HG02885 (cell line): ENCODE measurements at regions not wholly inside any gene's neighbourhood (a gene's known extent, or its start where the extent isn't known, plus 50 kb on each side); places are given as distances from the start of the nearest gene placed in this dataset.
A peak's percentile ranks its signal among the peaks of the same experiment; 100 is the strongest.

ENCODE experiments used
- ATAC-seq: cut with Tn5 transposase; IDR thresholded peaks from one replicate; pipeline ENCODE4 v1.9.1; 2021; ENCODE audit warnings: mild to moderate bottlenecking; ENCODE audit not compliant: unreplicated experiment, poor library complexity

DNA sequence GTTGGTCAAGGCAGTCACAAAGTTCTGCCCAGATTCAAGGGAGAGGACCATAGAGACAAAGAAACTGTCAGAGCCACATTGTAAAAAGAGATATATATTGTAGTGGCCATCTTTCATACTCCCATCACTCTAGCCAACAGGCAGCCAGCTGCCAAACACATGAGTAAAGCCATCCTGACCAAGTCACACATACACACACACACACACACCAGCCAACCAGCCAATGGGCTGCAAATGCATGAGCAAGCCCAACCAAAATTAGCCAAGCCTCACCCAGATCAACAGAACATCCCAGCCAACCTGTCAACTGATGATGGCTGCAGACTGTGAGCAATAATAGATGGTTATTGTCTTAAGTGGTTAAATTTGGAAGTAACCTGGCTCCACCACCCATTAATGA, 120.7 kb downstream of the SEC16B start:
- no peak for ATAC-seq

DNA sequence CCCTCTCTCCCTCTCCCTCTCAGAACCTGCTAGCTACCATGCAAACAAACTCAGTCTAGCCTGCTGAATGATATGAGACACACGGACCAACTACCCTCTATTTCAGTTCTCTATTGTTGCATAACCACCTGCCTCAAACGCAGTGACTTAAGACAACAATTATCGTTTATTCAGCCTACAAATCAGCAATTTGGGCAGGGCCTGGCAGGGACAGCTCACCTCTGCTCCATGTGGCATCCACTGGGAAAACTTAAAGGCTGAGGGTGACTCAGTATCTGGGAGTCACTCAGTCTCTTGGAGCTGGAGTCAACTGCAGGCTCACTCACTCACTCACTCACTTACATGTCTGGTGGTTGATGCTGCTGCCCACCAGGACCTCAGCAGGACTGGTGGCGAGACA, 121.3 kb downstream of the SEC16B start:
- ATAC-seq = no peak

GRCh38 chr1:177847843-177848242, 122.0 kb downstream of the SEC16B start:
- no peak for ATAC-seq

DNA sequence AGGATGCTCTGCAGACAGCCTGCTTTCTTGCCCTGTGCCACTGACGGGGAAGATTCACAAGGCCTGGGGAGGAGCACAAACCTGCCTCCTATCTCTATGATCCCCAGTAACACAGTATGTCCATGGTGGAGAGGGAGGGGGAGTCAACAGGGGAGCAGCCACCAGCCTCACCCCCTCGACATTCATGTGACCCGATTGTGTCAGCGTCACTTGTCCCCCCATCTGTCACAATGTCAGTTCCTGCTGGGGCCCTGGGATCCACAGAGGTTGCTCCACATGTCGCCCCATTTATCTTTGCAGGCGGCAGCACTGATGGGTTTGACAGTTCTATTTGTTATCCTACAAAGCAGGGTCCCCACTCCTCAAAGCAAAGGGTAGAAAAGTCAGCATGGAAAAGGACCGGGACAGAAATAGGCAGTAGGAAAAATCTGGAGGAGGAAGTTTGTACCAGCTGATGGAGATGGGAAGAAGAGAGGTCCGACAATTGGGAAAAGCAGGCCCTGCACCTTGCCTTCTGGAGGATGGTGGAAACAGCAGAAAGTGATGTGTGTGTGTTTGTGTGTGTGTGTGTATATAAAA, 130.9 kb downstream of the SEC16B start:
- ATAC-seq = no peak

DNA sequence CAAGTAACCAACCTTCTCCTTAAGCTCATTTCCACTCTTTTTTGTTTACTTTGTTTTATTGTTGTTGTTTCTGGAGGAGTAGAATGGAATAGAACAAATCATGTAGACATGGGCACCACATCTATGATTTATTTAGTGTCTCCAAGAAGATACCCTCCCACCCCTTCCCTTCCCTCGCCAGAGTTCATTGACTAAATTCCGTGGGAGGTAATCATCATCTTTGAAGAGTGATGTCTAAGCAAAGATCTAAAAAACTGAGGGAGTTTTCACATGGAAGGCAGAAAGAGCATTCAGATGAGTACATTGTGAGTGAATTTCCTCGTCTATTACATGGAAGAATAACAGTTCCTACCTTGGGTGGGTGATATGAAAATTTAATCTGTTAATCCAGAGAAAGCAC, 136.2 kb downstream of the SEC16B start:
- no peak for ATAC-seq

DNA sequence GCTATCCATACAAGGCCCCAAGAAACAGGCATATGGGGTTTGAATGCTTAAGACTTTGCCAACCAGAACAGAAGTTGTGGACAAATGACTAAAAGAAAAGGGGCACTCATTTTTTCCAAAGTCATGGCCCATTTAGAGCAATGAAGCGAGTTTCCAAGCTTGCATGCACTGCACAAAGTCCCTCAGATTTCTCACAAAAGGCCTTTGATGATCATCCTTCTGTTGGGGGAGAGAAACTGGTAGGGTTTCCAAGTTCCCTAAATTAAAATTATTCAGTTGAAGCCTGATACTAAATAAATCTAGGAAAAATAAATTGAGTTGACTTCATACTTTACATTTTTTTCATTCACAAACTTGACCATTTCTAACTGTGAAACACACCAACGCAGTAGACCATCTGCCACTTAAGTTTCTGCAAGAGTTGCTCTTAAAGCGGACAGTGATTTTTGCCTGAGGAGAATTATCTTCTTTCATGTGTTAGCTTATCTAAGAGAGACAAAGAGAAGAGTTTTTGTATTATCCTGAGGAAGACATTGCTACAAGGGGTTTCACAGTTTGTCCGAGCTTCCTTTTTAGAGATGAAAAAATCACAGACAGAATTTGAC, 139.2 kb downstream of the SEC16B start:
- ATAC-seq = no peak

DNA sequence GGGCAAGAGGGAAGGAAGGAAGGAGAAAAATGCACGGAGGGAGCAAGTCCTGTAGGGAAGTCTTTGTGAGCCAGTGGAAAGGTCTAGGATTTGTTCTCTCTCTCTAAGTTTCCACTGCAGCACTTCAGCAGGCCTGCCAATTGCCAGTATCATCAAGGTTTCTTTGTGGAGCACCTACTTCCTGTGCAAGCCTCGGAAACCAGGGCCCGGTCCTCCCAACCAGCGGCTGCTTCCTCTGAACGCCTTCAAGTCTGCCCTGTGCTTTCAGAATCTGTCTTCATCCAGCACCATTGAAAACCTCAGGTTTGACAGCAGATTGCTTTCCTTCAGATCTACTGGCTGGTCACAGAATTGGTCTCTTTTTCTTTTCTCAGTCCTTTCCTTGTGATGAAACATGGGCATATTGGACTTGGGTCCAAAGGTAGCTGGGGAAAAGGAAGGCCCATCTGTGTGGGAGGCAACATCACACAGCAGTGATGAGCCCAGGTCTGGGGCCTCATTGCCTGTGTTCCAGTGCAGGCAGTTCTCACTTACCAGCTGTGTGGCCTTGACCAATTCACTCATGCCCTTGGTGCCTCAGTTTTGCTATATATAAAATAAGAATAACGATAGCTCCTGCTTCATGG, 144.5 kb downstream of the SEC16B start:
- ATAC-seq = no peak

DNA sequence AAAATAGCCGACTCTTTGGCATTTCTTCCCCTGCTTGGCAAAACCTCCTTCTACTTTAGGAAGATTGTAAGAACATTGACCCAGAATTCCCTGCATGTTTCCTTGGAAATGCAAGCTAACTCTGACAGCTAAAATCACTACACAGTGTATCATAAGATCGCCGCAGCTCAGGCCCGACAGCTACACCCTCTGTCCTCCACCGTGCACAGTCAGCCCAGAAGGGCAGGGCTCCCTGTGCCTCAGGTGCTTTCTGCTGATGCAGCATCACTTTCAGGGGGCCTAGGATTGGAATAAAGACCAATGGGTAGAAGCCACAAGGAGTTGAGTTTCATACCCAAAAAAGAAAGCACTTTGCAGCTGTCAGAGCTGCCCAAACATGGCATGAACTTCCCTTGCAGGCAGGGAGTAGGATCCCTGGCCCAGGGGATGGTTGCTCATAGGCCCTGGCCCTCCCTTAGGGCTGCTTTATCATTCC, 145.3 kb downstream of the SEC16B start:
- ATAC-seq = no peak

GRCh38 chr1:177820213-177820612, 149.6 kb downstream of the SEC16B start:
- ATAC-seq = no peak

- ATAC-seq = peak; percentile 90
Observed at GRCh38 chr1:177817937-177818875, 151.7 kb downstream of the SEC16B start.

- ATAC-seq = no peak
Observed at GRCh38 chr1:177812650-177813049, 157.2 kb downstream of the SEC16B start.

GRCh38 chr1:177812144-177812543, 157.7 kb downstream of the SEC16B start:
- ATAC-seq = no peak

- no peak for ATAC-seq
Observed at GRCh38 chr1:177811429-177811828, 158.4 kb downstream of the SEC16B start.

GRCh38 chr1:177809819-177810218, 160.0 kb downstream of the SEC16B start:
- no peak for ATAC-seq

DNA sequence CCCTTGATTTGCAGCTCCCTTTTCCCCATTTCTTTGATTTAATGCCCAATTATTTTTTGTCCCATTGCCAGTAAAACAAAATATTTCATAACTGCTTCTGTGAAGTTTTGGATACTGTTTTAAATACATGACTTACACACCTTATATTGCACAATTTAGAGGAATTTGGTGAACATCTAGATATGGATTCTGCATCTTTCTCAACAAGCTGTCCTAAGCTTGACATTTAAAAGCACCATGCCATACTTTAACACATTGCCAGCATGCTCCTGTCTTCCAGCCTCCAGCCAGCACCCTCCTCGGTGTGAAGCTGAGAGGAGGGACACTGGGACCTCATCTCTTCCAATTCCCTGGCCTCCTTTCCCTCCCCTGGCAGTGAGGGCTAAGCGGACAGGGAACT, 167.6 kb downstream of the SEC16B start:
- no peak for ATAC-seq

DNA sequence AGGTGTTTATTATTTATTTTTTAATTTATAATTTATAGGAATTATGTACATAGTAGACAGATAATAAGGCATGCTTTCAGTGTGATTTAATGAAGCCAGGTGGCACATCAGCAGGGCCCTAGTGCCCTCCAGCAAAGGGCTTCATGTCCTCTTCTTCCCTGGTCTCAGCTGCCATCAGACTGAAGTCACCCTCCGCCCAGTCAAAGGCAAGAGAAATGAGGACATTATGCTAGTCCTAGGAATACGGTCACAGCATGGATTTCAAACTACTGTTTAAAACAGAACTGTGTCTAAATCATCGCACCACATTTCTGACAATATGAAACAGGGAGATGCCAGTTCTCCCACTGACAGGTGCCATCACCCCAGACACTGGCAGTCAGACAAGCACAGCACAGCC, 168.1 kb downstream of the SEC16B start:
- ATAC-seq = no peak

DNA sequence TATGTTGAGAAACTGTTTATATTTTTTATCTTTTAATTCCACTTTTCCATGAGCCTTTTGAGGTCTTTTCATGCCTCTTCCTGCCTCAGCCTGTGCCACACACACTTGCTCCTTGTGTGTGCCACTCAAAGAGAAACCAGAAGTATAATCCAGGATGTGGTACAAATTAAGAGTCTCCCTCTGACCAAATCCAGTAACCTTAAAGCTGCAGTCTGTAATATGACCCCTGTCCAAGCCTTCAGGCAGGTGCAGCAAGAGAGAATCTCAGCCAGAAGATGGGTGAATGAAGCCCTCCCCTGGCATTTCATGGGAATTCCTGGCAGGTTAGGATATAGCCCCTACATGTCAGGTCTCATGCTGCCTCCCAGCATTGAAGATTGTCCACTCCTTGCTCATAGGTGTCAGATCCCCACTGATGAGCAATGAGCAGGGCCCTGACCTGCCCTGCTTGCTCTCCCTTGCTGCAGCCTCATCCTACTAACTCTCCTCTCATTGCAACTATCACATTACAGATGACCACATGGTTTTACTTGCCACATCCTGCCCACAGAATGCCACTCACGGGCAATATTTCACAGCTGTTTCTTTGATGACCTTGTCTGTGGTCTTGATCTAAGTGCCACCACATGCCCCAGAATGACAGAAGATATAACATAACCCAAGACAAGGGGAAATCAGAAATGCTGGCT, 169.3 kb downstream of the SEC16B start:
- ATAC-seq = no peak

- no peak for ATAC-seq
Observed at GRCh38 chr1:177799746-177800145, 170.1 kb downstream of the SEC16B start.

DNA sequence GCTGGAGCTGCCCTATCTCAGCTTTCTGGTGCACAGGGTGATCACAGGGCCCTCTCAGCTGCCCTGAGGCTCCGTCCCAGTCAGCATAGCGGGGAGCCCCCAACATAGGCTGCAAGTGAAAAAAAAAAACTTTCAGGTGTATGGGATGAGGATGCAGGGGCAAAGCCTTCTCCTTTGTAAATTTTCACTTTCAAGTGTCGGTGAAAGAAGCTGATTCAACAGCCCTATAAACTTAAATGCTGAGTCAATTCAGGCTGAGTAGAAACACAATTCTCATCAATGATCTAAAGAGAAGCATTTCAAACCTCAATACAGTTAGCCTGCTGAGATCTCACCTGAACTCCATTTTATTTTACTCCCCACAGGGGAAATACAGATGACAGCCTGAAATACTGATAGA, 171.2 kb downstream of the SEC16B start:
- no peak for ATAC-seq

- no peak for ATAC-seq
Observed at GRCh38 chr1:177796561-177796960, 173.3 kb downstream of the SEC16B start.
